VCaP (cell line): ENCODE measurements at regions not wholly inside any gene's neighbourhood (a gene's known extent, or its start where the extent isn't known, plus 50 kb on each side); places are given as distances from the start of the nearest gene placed in this dataset.

Experiments used
- H3K27ac ChIP-seq: fragments of 450-650 bp; 2 replicates; pipeline ENCODE4 v1.5.1; 2017
- CTCF ChIP-seq: fragments of 450-650 bp; conservative IDR thresholded peaks from 2 replicates; pipeline ENCODE4 v1.5.1; 2017; ENCODE audit warnings: mild to moderate bottlenecking, moderate library complexity

GRCh38 chr5:97737608-97738007 lies 554.6 kb upstream of the RIOK2 start:
- no peak overlapping the region for H3K27ac ChIP-seq
- no peak for TF ChIP-seq CTCF

- H3K27ac ChIP-seq: no peak overlapping the region
- no peak for TF ChIP-seq CTCF
These were observed 562.8 kb upstream of the RIOK2 start for GRCh38 chr5:97745817-97746216.

GRCh38 chr5:97750576-97750975 lies 567.5 kb upstream of the RIOK2 start:
- no peak for TF ChIP-seq CTCF
- no peak overlapping the region for H3K27ac ChIP-seq

- H3K27ac ChIP-seq: no peak overlapping the region
- TF ChIP-seq CTCF: no peak
These were observed 568.5 kb upstream of the RIOK2 start for GRCh38 chr5:97751540-97751939.

GRCh38 chr5:97752871-97753270 lies 569.8 kb upstream of the RIOK2 start:
- no peak overlapping the region for H3K27ac ChIP-seq
- no peak for TF ChIP-seq CTCF

GRCh38 chr5:97762483-97762882 lies 579.4 kb upstream of the RIOK2 start:
- no peak for TF ChIP-seq CTCF
- no peak overlapping the region for H3K27ac ChIP-seq

- H3K27ac ChIP-seq: no peak overlapping the region
- no peak for TF ChIP-seq CTCF
These were observed 581.7 kb upstream of the RIOK2 start for GRCh38 chr5:97764700-97765099.

- H3K27ac ChIP-seq: no peak overlapping the region
- TF ChIP-seq CTCF: no peak
These were observed 595.4 kb upstream of the RIOK2 start for GRCh38 chr5:97778451-97778850.
